Activated naive CD8-positive, alpha-beta T cell (primary cell): ENCODE measurements at regions not wholly inside any gene's neighbourhood (a gene's known extent, or its start where the extent isn't known, plus 50 kb on each side); places are given as distances from the start of the nearest gene placed in this dataset.

Experiments
- H3K27ac Mint-ChIP-seq: one replicate; pipeline ENCODE4 v1.8.0; 2021; ENCODE audit warnings: mixed read lengths
- H3K27me3 Mint-ChIP-seq: one replicate; pipeline ENCODE4 v1.8.0; 2021; ENCODE audit warnings: mixed read lengths
- H3K36me3 Mint-ChIP-seq: one replicate; pipeline ENCODE4 v1.8.0; 2021; ENCODE audit warnings: mixed read lengths
- H3K4me1 Mint-ChIP-seq: one replicate; pipeline ENCODE4 v1.8.0; 2021; ENCODE audit warnings: low read depth, mixed read lengths
- H3K4me3 Mint-ChIP-seq: one replicate; pipeline ENCODE4 v1.8.0; 2021; ENCODE audit warnings: mild to moderate bottlenecking, mixed read lengths
- H3K9me3 Mint-ChIP-seq: one replicate; pipeline ENCODE4 v1.8.0; 2021; ENCODE audit warnings: low read depth, mixed read lengths

DNA sequence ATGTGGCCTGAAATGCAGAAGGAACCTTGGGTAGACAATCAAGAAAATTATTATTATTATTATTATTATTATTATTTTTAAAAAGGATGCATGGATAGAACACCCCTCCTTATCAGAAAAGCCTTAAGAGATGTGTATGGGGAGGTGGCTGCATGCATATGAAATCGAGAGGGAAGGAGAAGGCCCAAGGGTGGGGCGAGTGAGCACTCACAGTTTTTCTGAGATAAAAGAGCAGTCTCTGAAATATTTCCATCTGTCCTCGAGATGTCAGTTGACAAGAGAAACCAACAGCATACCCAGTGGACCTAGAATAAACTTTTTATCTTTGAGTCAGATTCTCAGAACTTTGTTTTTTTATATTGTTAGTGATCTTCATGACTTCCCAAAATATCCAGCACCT lies 282.9 kb downstream of the GPD2 start:
- H3K4me1 Mint-ChIP-seq = no peaks in the 10 kb centered on the region
- H3K36me3 Mint-ChIP-seq = no peaks in the 10 kb centered on the region
- H3K4me3 Mint-ChIP-seq = no peak overlapping the region
- peaks cover 7% of the 10 kb centered on the region for H3K27me3 Mint-ChIP-seq
- H3K9me3 Mint-ChIP-seq = no peaks in the 10 kb centered on the region
- no peak overlapping the region for H3K27ac Mint-ChIP-seq

- Mint-ChIP-seq H3K36me3 (no peaks in the 10 kb centered on the region), H3K27ac (no peak overlapping the region), H3K9me3 (no peaks in the 10 kb centered on the region), H3K4me1 (no peaks in the 10 kb centered on the region), H3K27me3 (peaks cover 1% of the 10 kb centered on the region), H3K4me3 (no peak overlapping the region)
Measured at GRCh38 chr2:156727867-156728266, 291.7 kb downstream of the GPD2 start.

- H3K27ac Mint-ChIP-seq = no peak overlapping the region
- H3K36me3 Mint-ChIP-seq = no peaks in the 10 kb centered on the region
- H3K4me1 Mint-ChIP-seq = no peaks in the 10 kb centered on the region
- H3K27me3 Mint-ChIP-seq = peaks cover 1% of the 10 kb centered on the region
- no peaks in the 10 kb centered on the region for H3K9me3 Mint-ChIP-seq
- no peak overlapping the region for H3K4me3 Mint-ChIP-seq
Measured at GRCh38 chr2:156728328-156728727, 292.1 kb downstream of the GPD2 start.

DNA sequence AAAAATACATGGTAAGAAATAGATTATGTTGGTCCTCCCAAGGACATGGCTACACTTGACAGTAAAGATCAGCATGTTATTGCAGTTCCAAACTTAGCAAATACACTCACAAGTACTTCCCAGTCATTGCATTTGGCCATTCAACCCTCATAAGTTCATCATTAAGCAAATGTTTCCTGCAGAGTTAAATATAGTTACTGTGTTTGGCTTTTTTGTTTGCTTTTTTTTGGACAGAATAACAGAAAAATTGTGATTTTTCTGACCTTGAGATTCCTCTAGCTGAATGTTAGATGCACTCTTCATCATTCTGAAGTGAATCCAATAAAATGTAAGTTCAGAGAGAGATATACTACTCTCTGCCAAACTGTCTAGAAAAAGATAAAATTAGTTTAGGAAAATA lies 295.3 kb downstream of the GPD2 start:
- Mint-ChIP-seq H3K9me3 (no peaks in the 10 kb centered on the region), H3K36me3 (no peaks in the 10 kb centered on the region), H3K27me3 (peaks cover 1% of the 10 kb centered on the region), H3K27ac (no peak overlapping the region), H3K4me3 (no peak overlapping the region), H3K4me1 (no peaks in the 10 kb centered on the region)

GRCh38 chr2:156736950-156737349 lies 300.8 kb downstream of the GPD2 start:
- Mint-ChIP-seq H3K9me3 (no peaks in the 10 kb centered on the region), H3K4me1 (no peaks in the 10 kb centered on the region), H3K4me3 (no peak overlapping the region), H3K27ac (no peak overlapping the region), H3K27me3 (no peaks in the 10 kb centered on the region), H3K36me3 (no peaks in the 10 kb centered on the region)

GRCh38 chr2:156739301-156739700 lies 303.1 kb downstream of the GPD2 start:
- H3K27me3 Mint-ChIP-seq = no peaks in the 10 kb centered on the region
- H3K4me1 Mint-ChIP-seq = no peaks in the 10 kb centered on the region
- H3K4me3 Mint-ChIP-seq = no peak overlapping the region
- no peaks in the 10 kb centered on the region for H3K9me3 Mint-ChIP-seq
- no peak overlapping the region for H3K27ac Mint-ChIP-seq
- no peaks in the 10 kb centered on the region for H3K36me3 Mint-ChIP-seq

GRCh38 chr2:156745619-156746018 lies 309.4 kb downstream of the GPD2 start:
- Mint-ChIP-seq H3K36me3 (no peaks in the 10 kb centered on the region), H3K4me3 (no peak overlapping the region), H3K4me1 (no peaks in the 10 kb centered on the region), H3K27me3 (peaks cover 4% of the 10 kb centered on the region), H3K27ac (no peak overlapping the region), H3K9me3 (no peaks in the 10 kb centered on the region)

DNA sequence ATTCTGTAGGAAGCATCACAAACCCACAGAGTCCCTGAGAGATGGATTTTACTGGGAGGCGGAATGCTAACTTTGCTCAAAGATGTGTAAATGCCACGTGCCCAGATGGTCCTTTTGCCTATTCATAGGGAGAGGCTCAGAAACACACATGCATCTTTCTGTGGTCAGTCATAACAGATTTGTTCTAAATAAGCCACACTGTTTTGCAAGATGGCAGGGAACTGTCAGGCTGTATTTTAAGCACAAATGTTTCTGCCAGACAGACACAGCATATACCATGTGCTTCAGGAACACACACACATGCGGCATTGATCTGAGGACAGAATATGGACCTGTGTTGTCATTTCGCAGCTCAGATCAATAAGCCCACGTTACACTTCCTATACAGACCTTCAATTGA lies 312.0 kb downstream of the GPD2 start:
- Mint-ChIP-seq H3K27ac (no peak overlapping the region), H3K27me3 (peaks cover 4% of the 10 kb centered on the region), H3K4me3 (no peak overlapping the region), H3K36me3 (no peaks in the 10 kb centered on the region), H3K4me1 (no peaks in the 10 kb centered on the region), H3K9me3 (no peaks in the 10 kb centered on the region)

- Mint-ChIP-seq H3K9me3 (no peaks in the 10 kb centered on the region), H3K4me3 (no peak overlapping the region), H3K27ac (no peak overlapping the region), H3K36me3 (no peaks in the 10 kb centered on the region), H3K4me1 (no peaks in the 10 kb centered on the region), H3K27me3 (peaks cover 4% of the 10 kb centered on the region)
Measured at GRCh38 chr2:156752042-156752441, 315.9 kb downstream of the GPD2 start.

DNA sequence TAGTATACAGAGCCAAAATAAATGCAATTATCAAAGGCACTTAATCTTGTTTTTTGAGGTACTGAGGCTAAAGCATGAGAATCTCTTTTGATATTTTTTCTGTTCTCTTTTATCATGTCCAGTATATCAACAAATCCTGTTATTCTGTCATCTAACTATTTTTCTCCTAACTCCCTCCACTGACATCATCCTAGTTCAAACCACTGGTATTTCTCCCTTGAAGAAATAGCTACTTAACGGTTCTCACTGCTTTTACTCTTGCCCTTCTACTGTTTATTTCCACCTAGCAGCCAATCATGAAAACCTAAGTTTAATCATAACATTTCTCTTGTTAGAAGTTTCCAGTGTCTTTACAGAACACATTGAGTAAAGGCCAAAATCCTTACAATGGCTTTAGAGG lies 317.6 kb downstream of the GPD2 start:
- H3K4me3 Mint-ChIP-seq = no peak overlapping the region
- no peaks in the 10 kb centered on the region for H3K4me1 Mint-ChIP-seq
- H3K27me3 Mint-ChIP-seq = peaks cover 6% of the 10 kb centered on the region
- H3K36me3 Mint-ChIP-seq = no peaks in the 10 kb centered on the region
- H3K27ac Mint-ChIP-seq = no peak overlapping the region
- H3K9me3 Mint-ChIP-seq = no peaks in the 10 kb centered on the region

DNA sequence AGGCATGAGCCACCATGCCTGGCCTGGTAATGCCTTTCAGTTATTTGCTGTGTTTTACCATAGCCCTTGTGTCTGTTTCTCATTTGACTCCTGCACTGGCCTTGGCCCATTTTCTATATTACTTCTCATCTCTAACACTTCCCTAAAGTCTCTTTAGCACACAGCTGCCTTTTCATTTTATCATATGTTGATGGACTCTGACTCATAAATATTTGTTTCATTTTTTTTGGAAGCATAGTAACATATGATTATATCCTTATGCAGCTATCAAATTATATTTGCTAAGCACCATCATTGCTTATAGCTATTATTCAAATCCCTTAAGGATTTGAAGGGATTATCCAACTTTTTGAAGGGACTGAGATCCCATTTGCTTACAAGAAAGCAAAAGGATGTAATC lies 320.3 kb downstream of the GPD2 start:
- H3K4me1 Mint-ChIP-seq = no peaks in the 10 kb centered on the region
- H3K9me3 Mint-ChIP-seq = no peaks in the 10 kb centered on the region
- no peak overlapping the region for H3K27ac Mint-ChIP-seq
- H3K27me3 Mint-ChIP-seq = peaks cover 4% of the 10 kb centered on the region
- no peak overlapping the region for H3K4me3 Mint-ChIP-seq
- no peaks in the 10 kb centered on the region for H3K36me3 Mint-ChIP-seq

GRCh38 chr2:156763174-156763573 lies 327.0 kb downstream of the GPD2 start:
- Mint-ChIP-seq H3K27me3 (peaks cover 2% of the 10 kb centered on the region), H3K27ac (no peak overlapping the region), H3K9me3 (no peaks in the 10 kb centered on the region), H3K4me1 (no peaks in the 10 kb centered on the region), H3K4me3 (no peak overlapping the region), H3K36me3 (no peaks in the 10 kb centered on the region)

- no peaks in the 10 kb centered on the region for H3K36me3 Mint-ChIP-seq
Measured at GRCh38 chr2:156765043-156765442, 328.9 kb downstream of the GPD2 start.

GRCh38 chr2:156765450-156765849 lies 329.3 kb downstream of the GPD2 start:
- H3K4me1 Mint-ChIP-seq = no peaks in the 10 kb centered on the region

More at GRCh38 chr2:156765043-156765442, 328.9 kb downstream of the GPD2 start:
- no peak overlapping the region for H3K4me3 Mint-ChIP-seq
- H3K27me3 Mint-ChIP-seq = peaks cover 2% of the 10 kb centered on the region
- no peak overlapping the region for H3K27ac Mint-ChIP-seq
- peaks cover 14% of the 10 kb centered on the region for H3K9me3 Mint-ChIP-seq
- no peaks in the 10 kb centered on the region for H3K4me1 Mint-ChIP-seq

GRCh38 chr2:156769802-156770201 lies 333.6 kb downstream of the GPD2 start:
- H3K4me1 Mint-ChIP-seq = no peaks in the 10 kb centered on the region
- no peaks in the 10 kb centered on the region for H3K27me3 Mint-ChIP-seq

More at GRCh38 chr2:156765450-156765849, 329.3 kb downstream of the GPD2 start:
- no peak overlapping the region for H3K4me3 Mint-ChIP-seq
- no peak overlapping the region for H3K27ac Mint-ChIP-seq
- peaks cover 18% of the 10 kb centered on the region for H3K9me3 Mint-ChIP-seq
- no peaks in the 10 kb centered on the region for H3K36me3 Mint-ChIP-seq
- H3K27me3 Mint-ChIP-seq = peaks cover under 1% of the 10 kb centered on the region

GRCh38 chr2:156778916-156779315 lies 342.7 kb downstream of the GPD2 start:
- peaks cover 4% of the 10 kb centered on the region for H3K27me3 Mint-ChIP-seq
- H3K27ac Mint-ChIP-seq = no peak overlapping the region
- no peak overlapping the region for H3K4me3 Mint-ChIP-seq
- no peaks in the 10 kb centered on the region for H3K36me3 Mint-ChIP-seq
- no peaks in the 10 kb centered on the region for H3K4me1 Mint-ChIP-seq
- H3K9me3 Mint-ChIP-seq = no peaks in the 10 kb centered on the region

More at GRCh38 chr2:156769802-156770201, 333.6 kb downstream of the GPD2 start:
- Mint-ChIP-seq H3K27ac (no peak overlapping the region), H3K4me3 (no peak overlapping the region), H3K36me3 (no peaks in the 10 kb centered on the region), H3K9me3 (peaks cover 19% of the 10 kb centered on the region)
